HG03575 (cell line): ENCODE measurements at regions not wholly inside any gene's neighbourhood (a gene's known extent, or its start where the extent isn't known, plus 50 kb on each side); places are given as distances from the start of the nearest gene placed in this dataset.

Experiments
- ATAC-seq: cut with Tn5 transposase; IDR thresholded peaks from one replicate; pipeline ENCODE4 v1.9.1; 2021; ENCODE audit not compliant: unreplicated experiment, insufficient number of reproducible peaks, low FRiP score; ENCODE audit errors: extremely low read depth

DNA sequence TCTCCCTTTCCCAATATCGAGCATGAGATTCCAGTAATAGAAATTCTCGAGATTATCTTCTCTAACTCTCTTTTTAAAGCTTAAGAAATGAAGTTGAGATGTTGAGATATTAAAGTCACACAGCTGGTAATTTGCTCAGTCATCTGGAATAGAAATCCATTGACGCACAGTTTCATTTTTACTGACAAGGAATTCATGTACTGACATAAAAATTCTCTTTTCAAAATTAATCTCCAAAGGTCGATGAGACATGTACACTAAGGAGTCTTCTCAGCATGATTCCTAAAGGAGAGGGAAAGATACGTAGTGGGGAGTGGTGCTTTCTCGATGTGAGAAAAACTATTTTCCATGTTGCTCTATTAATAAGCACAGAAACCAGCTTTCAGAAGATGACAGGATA is 1639.5 kb upstream of the MIR17HG start:
- no peak for ATAC-seq

DNA sequence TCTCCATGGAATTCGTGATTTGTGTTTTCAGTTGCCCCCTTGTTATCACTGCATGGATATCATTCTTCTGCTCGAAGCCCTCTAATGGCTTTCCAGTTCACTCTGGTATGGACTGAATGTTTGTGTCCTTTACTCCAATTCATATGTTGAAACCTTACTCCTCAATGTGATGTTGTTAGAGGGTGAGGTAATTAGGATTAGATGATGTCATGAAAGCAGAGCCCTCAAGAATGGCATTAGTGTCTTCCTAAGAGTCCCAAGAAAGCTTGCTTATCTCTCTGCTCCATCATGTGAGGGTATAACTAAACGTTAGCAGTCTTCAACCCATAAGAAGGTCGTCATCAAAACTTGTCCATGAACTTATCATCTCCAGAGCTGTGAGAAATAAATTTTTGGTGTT is 1626.3 kb upstream of the MIR17HG start:
- no peak for ATAC-seq

DNA sequence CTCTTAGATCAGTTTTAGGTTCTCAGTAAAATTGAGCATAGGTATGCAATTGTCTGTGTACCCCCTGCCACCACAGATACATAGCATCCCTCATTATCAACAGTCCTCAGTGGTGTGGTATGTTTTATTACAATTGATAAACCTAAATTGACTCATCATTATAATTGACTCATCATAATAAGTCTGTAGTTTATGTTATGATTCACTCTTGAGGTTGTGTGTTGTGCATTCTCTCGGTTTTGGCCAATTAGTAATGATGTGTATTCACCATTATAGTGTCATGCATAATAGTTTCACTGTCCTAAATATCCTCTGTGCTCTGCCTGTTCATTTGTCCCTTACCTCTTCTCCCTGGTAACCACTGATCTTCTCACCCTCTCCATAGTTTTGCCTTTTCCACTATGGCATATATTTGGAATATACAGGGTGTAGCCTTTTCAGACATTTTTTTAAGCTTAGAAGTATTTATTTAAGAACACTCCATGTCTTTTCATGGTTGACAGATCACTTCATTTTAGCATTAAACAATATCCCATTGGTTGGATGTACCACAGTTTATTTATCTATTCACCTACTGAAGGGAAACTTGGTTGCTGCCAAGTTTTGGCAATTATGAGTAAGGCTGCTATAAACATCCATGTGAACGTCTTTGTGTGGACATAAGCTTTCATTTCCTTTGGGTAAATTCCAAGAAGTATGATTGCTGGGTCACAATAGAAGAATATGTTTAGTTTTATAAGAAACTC is 1620.6 kb upstream of the MIR17HG start:
- no peak for ATAC-seq

GRCh38 chr13:89733829-89734228 is 1613.7 kb upstream of the MIR17HG start:
- no peak for ATAC-seq

DNA sequence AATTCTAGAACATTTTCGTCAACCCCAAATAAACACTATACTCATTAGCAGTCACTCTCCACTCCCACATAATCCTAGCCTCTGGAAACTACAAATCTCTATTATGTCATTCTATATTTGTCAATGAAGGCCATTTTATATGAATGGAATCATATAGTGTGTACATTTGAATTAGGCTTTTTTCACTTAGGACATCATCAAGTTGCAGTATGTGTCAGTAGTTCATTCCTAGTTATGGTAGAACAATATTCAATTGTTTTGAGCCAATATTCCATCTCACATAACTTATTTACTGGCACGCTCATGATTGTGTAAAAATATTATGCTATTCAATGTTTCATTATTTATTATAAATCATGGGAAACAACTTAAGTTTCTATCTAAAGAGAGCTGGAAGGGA is 1610.4 kb upstream of the MIR17HG start:
- ATAC-seq = no peak

DNA sequence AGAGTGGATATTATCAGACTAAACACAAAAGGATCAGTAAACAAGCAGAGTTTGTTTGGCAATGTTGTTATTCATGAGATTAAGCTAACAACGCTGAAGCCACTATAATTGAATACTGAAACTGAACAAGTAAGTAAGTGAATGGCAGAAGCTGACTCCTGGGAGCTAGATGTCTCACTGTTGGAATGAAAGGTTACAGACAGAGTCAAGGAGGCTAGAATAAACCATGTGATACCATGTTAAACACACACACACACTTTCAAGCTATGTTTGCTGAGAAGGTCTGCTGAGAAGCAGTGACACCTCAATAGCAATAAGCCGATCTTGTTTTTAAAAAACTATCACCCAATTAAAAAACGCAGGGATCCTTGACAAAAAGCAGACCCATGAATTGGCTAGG is 1609.4 kb upstream of the MIR17HG start:
- no peak for ATAC-seq

GRCh38 chr13:89740994-89741685 is 1606.3 kb upstream of the MIR17HG start:
- no peak for ATAC-seq

- ATAC-seq = no peak
Measured at GRCh38 chr13:89746554-89746953, 1600.9 kb upstream of the MIR17HG start.

- no peak for ATAC-seq
Measured at GRCh38 chr13:89748716-89749115, 1598.8 kb upstream of the MIR17HG start.

GRCh38 chr13:89749888-89750287 is 1597.6 kb upstream of the MIR17HG start:
- ATAC-seq = no peak

- ATAC-seq = no peak
Measured at GRCh38 chr13:89750371-89750770, 1597.1 kb upstream of the MIR17HG start.

DNA sequence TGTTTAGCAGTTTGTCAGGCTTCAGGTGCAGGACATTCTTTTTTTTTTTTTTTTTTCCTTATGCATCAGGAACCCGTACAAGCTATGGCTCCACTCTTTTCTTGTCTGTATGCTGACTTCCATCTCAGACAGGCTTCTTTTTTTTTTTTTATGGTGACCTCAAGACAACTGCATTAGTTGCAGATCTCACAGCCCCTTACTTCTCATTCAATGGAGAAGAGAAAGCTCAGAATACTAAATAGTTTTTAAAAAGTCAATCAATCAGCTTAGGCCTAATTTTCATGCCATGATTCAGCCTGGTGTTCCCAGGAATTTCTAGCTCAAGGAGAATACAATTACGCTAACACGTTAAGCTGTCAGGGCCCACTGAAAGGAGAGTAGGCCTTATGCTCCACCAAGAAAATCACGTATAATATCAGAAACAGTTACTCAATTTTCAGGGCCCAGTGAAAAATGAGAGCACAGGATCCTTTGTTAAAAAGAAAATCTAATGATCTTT is 1596.0 kb upstream of the MIR17HG start:
- no peak for ATAC-seq

- no peak for ATAC-seq
Measured at GRCh38 chr13:89752394-89752793, 1595.1 kb upstream of the MIR17HG start.

DNA sequence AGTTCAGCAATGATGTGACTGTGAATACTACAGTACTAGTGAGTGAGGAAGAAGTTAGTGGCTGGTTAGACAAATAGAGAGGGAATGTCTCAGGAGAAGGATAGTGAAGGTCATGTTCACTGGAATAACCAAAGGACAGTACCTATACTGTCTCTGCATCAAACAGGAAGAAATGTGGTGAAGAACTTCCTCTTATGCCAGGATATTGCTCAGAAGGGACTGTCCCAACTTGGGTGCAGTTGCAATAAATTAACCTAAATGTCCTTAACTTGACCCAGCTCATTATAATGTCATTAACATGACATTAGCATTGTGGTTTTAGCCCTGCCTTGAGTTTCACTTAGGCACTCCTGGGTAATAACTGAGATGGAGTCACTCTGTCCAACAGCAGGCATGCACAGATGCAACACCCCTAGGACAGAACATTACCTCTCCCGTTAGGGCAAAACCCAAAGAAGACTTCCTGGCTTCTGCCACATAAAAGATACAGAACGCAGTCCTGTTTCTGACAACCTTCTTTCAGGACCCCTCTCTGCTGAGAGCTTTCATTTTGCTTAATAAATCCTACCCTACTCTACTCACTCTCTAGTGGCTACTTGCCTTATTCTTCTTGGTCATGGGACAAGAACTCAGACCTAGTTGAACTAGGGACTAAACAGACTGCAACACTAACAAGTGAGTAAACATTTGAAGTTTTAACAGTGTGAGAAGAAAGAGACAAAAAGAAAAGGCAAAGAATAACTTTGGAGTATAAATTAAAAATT is 1591.6 kb upstream of the MIR17HG start:
- no peak for ATAC-seq

DNA sequence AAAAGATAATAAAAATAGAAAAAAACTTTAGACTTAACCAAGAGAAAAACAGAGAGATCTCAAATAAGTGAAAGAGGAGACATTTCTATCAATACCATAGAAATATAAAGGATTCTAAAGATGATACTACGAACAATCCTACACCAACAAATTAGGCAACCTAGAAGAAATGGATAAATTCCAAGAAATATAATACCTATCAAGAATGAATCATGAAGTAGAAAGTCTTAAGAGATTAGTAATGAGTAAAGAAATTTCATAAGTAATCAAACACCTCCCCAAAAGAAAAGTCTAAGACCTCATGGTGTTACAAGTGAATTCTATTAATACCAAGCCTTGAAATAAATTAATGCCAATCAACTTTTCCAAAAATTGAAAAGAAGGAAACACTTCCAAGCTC is 1584.5 kb upstream of the MIR17HG start:
- ATAC-seq = no peak

DNA sequence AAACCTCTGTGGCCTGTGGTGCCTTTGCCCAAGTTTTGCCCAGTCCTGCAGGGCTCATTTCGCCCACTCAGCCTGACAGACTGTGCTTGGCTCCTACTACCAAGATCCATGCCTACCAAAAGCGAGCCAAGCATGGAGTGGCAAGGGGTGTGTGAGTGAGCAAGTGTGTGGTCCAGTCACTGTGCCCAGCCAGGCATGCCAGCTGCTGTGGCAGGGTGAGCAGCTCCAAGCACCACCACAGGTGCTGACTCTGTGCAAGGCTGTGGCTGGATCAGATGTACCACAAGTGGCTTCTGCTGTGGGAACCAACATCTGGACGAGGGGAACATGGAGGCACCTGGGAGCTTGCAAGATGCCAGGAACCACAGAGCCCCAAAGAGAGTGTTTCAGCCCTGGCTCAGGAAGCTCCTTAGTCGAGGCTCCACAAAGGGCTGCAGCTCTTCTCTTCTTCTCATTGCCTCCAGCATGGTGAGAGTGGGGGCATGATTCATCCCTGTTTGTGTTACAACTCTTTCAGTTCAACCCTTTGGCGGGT is 1564.2 kb upstream of the MIR17HG start:
- ATAC-seq = no peak

DNA sequence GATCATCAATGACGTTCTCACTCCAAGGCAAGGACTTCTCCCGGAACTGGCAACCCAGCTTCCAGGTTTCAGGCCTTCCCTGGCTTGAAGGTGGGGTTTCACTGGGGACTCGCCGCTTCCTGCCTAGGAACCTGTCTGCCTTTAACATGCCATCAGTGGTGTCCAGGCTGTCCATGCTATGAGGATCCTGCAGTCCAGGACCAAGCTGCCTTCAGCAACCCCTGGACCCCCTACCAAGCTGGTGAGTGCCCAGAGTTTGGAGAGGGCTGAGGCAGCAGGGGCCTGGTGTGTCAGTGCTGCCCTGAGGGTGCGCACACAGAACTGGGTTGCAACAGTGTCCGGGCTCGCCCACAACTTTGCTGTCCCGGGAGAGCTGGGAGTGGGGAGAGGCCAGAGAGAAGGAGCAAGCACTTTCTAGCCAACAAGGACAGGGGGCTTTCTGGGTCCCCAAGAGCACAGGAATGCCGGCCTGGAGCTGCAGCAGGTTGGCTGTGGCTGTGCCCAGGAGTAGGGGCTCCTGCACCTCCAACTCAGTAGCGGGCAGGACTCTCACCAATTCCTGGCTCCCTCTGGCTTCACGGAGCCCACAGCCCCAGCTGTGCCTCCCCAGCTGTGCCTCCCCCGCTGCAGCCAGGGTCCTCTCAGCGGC is 1563.2 kb upstream of the MIR17HG start:
- no peak for ATAC-seq

- ATAC-seq = no peak
Measured at GRCh38 chr13:89786531-89786930, 1561.0 kb upstream of the MIR17HG start.

DNA sequence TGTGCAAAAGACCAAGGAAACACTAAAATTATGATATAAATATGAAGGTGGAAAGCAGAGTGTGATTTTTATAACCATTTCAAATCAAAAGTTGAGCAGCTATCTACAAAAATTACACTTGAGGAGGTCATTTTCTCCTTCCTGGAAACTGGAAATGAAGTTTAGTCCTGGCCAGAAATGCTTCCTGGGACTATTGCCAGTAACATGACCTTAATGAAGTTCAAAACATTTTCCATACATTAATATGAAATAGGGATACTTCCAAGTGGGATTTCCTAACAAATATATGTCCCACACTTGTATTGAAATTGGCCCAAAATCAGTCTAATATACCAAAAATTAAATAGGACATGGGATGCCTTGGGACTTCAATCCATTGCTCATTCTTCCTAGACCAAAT is 1556.8 kb upstream of the MIR17HG start:
- no peak for ATAC-seq
